GM23338 (cell line): ENCODE measurements at regions not wholly inside any gene's neighbourhood (a gene's known extent, or its start where the extent isn't known, plus 50 kb on each side); places are given as distances from the start of the nearest gene placed in this dataset.

Experiments used
- ATAC-seq: fragments of 200-7000 bp; cut with Tn5 transposase; 3 replicates; pipeline ENCODE4 v1.9.1; 2020
- DNase-seq: peaks from one replicate; pipeline ENCODE4 v3.0.0-alpha.2; 2015; ENCODE audit warnings: low spot score
- H2AFZ ChIP-seq: fragments of 200-600 bp; sonication (generic); 2 replicates; pipeline ENCODE4 v1.8.0; 2016; ENCODE audit warnings: antibody characterized with exemption, mild to moderate bottlenecking, moderate library complexity
- H3F3A ChIP-seq: fragments of 200-600 bp; sonication (generic); replicated peaks from 2 replicates; pipeline ENCODE4 v1.8.0; 2017; ENCODE audit warnings: antibody characterized with exemption, mixed run types, low read depth
- H3K27ac ChIP-seq: fragments of 200-600 bp; sonication (generic); 2 replicates; pipeline ENCODE4 v1.6.1; 2016; ENCODE audit warnings: low read depth
- H3K27me3 ChIP-seq: fragments of 200-600 bp; sonication (generic); 2 replicates; pipeline ENCODE4 v1.8.0; 2016; ENCODE audit warnings: mild to moderate bottlenecking, mixed run types, moderate library complexity; ENCODE audit not compliant: insufficient read depth
- H3K36me3 ChIP-seq: fragments of 200-600 bp; sonication (generic); 2 replicates; pipeline ENCODE4 v1.8.0; 2016; ENCODE audit warnings: mild to moderate bottlenecking; ENCODE audit not compliant: insufficient read depth
- H3K4me1 ChIP-seq: fragments of 200-600 bp; sonication (generic); 2 replicates; pipeline ENCODE4 v1.8.0; 2016; ENCODE audit warnings: mild to moderate bottlenecking, moderate library complexity; ENCODE audit not compliant: insufficient read depth
- H3K4me2 ChIP-seq: fragments of 200-600 bp; sonication (generic); 2 replicates; pipeline ENCODE4 v1.7.1; 2017; ENCODE audit warnings: mixed run types
- H3K4me3 ChIP-seq: fragments of 200-600 bp; sonication (generic); 2 replicates; pipeline ENCODE4 v1.6.1; 2016; ENCODE audit warnings: mixed run types
- H3K79me2 ChIP-seq: fragments of 200-600 bp; sonication (generic); replicated peaks from 2 replicates; pipeline ENCODE4 v1.8.0; 2017; ENCODE audit warnings: mild to moderate bottlenecking; ENCODE audit not compliant: insufficient read depth
- H3K9me2 ChIP-seq: fragments of 200-600 bp; sonication (generic); 2 replicates; pipeline ENCODE4 v1.8.0; 2017; ENCODE audit not compliant: insufficient read depth
- H4K20me1 ChIP-seq: fragments of 200-600 bp; sonication (generic); replicated peaks from 2 replicates; pipeline ENCODE4 v1.8.0; 2017; ENCODE audit warnings: mild to moderate bottlenecking; ENCODE audit not compliant: insufficient read depth
- H3K27ac Mint-ChIP-seq: 2 replicates; pipeline ENCODE4 v1.8.0; 2020; ENCODE audit warnings: inconsistent platforms, mild to moderate bottlenecking, moderate library complexity, mixed read lengths
- H3K27me3 Mint-ChIP-seq: 3 replicates; pipeline ENCODE4 v1.8.0; 2022; ENCODE audit warnings: low read depth, mild to moderate bottlenecking, moderate library complexity, mixed read lengths, inconsistent platforms; ENCODE audit not compliant: insufficient read depth, poor library complexity
- H3K36me3 Mint-ChIP-seq: 3 replicates; pipeline ENCODE4 v1.8.0; 2021; ENCODE audit warnings: low read depth, mild to moderate bottlenecking, inconsistent platforms, moderate library complexity, mixed read lengths
- H3K4me1 Mint-ChIP-seq: 3 replicates; pipeline ENCODE4 v1.8.0; 2020; ENCODE audit warnings: mild to moderate bottlenecking, inconsistent platforms, mixed read lengths
- H3K4me3 Mint-ChIP-seq: 3 replicates; pipeline ENCODE4 v1.8.0; 2021; ENCODE audit warnings: moderate library complexity, mild to moderate bottlenecking, inconsistent platforms, mixed read lengths
- H3K9me3 Mint-ChIP-seq: 3 replicates; pipeline ENCODE4 v1.8.0; 2020; ENCODE audit warnings: moderate library complexity, mild to moderate bottlenecking, inconsistent platforms, mixed read lengths
- CREB1 ChIP-seq: fragments of 250-450 bp; sonication (Bioruptor Pico); IDR thresholded peaks from 2 replicates; pipeline ENCODE4 v1.5.0; 2020; ENCODE audit warnings: low read depth, mild to moderate bottlenecking, moderate library complexity
- CTCF ChIP-seq, 2 experiments: fragments of 200-600 bp in 1 of 2; sonication (generic) in 1 of 2; conservative IDR thresholded peaks; 2 replicates each; pipeline versions ENCODE4 v1.5.1 to v1.6.1; 2016 to 2017; ENCODE audit warnings: antibody characterized with exemption in 2 of 2, low read depth in 2 of 2, mild to moderate bottlenecking in 2 of 2, moderate library complexity in 1 of 2
- ETS1 ChIP-seq: IDR thresholded peaks from 2 replicates; pipeline ENCODE4 v1.6.1; 2016; ENCODE audit warnings: antibody characterized with exemption
- EZH2 ChIP-seq: fragments of 200-600 bp; sonication (generic); IDR thresholded peaks from one replicate; pipeline ENCODE4 v1.8.0; 2017; ENCODE audit warnings: antibody characterized with exemption, mild to moderate bottlenecking, low read depth; ENCODE audit not compliant: unreplicated experiment
- EZH2phosphoT487 ChIP-seq: fragments of 200-600 bp; sonication (generic); IDR thresholded peaks from one replicate; pipeline ENCODE4 v1.8.1; 2018; ENCODE audit warnings: antibody characterized with exemption; ENCODE audit not compliant: unreplicated experiment
- JUNB ChIP-seq: IDR thresholded peaks from one replicate; pipeline ENCODE4 v1.6.1; 2016; ENCODE audit warnings: antibody characterized with exemption; ENCODE audit not compliant: unreplicated experiment
- NANOG ChIP-seq: IDR thresholded peaks from 2 replicates; pipeline ENCODE4 v1.6.1; 2016; ENCODE audit warnings: antibody characterized with exemption, borderline replicate concordance
- POLR2AphosphoS5 ChIP-seq: IDR thresholded peaks from 2 replicates; pipeline ENCODE4 v1.6.1; 2016; ENCODE audit warnings: antibody characterized with exemption, low read depth
- REST ChIP-seq: IDR thresholded peaks from one replicate; pipeline ENCODE4 v1.6.1; 2018; ENCODE audit warnings: antibody characterized with exemption; ENCODE audit not compliant: unreplicated experiment
- STAT1 ChIP-seq: IDR thresholded peaks from one replicate; pipeline ENCODE4 v1.6.1; 2016; ENCODE audit warnings: antibody characterized with exemption; ENCODE audit not compliant: unreplicated experiment
- ZNF114 ChIP-seq: fragments of 250-450 bp; sonication (Bioruptor Pico); IDR thresholded peaks from 2 replicates; pipeline ENCODE4 v1.5.0; 2020; ENCODE audit warnings: mild to moderate bottlenecking, moderate library complexity
- ZNF331 ChIP-seq: fragments of 250-450 bp; sonication (Bioruptor Pico); IDR thresholded peaks from 2 replicates; pipeline ENCODE4 v1.5.0; 2020; ENCODE audit warnings: low read depth, mild to moderate bottlenecking, moderate library complexity
- ZNF462 ChIP-seq: fragments of 250-450 bp; sonication (Bioruptor Pico); IDR thresholded peaks from 2 replicates; pipeline ENCODE4 v1.5.0; 2020; ENCODE audit warnings: mild to moderate bottlenecking, moderate library complexity

- H3K4me3 Mint-ChIP-seq: no peak overlapping the region
- H3K4me1 Mint-ChIP-seq: peaks cover 10% of the 10 kb centered on the region
- ATAC-seq: no peak
Observed at GRCh38 chrX:1909419-1910206, 294.8 kb downstream of the ASMT start.

More at GRCh38 chrX:1909419-1910206, 294.8 kb downstream of the ASMT start:
- Histone ChIP-seq H3F3A (no peaks in the 10 kb centered on the region), H3K36me3 (no peaks in the 10 kb centered on the region), H3K4me3 (no peak overlapping the region), H3K27ac (no peak overlapping the region), H3K4me2 (no peak overlapping the region), H3K27me3 (no peaks in the 10 kb centered on the region), H3K79me2 (no peaks in the 10 kb centered on the region), H4K20me1 (no peaks in the 10 kb centered on the region), H3K4me1 (no peaks in the 10 kb centered on the region), H3K9me2 (0 out of 2 replicates have a peak, but pooled peaks cover 4% of the 10 kb centered on the region), H2AFZ (no peak overlapping the region)
- no peak for TF ChIP-seq STAT1
- no peak for TF ChIP-seq POLR2AphosphoS5
- no peak for TF ChIP-seq CTCF (conservative IDR thresholded peaks at IDR 0.05; ENCODE audit: low read depth in 2 of 2)
- no peak for TF ChIP-seq ZNF114 (CRISPR knock-in tag)
- no peak for TF ChIP-seq EZH2phosphoT487
- no peak for TF ChIP-seq ETS1
- TF ChIP-seq EZH2: no peak
- TF ChIP-seq ZNF331 (CRISPR knock-in tag): no peak
- no peak for TF ChIP-seq JUNB
- no peak for TF ChIP-seq CREB1 (CRISPR knock-in tag)
- no peak for TF ChIP-seq NANOG
- no peak for TF ChIP-seq REST
- no peak for TF ChIP-seq ZNF462
- Mint-ChIP-seq H3K27ac (no peak overlapping the region), H3K36me3 (0 out of 3 replicates have a peak, but pooled peaks cover 6% of the 10 kb centered on the region), H3K9me3 (peaks cover 7% of the 10 kb centered on the region; the same call in 2 of the 3 replicates), H3K27me3 (peaks cover 8% of the 10 kb centered on the region)
- no peak for DNase-seq
